ENCODE measurements at regions not wholly inside any gene's neighbourhood (a gene's known extent, or its start where the extent isn't known, plus 50 kb on each side); places are given as distances from the start of the nearest gene placed in this dataset.

DNA sequence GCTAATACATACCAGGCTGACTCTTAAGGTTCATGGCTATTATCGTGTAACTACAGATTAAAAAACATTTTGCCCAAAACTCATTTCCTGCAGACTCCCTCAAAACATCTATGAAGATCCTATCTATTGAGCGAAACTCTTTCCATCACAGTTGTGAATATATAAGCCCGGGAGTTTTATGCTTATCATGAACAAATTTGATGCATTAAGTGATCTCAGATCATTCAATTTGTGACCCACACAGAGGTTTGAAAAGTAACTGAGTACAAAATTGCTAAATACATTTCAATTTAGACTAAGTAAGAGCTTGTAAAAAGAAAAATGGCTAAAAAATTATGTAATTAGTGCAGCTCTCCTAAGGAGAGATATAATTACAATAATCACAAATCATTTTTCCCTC lies 1228.8 kb upstream of the TENM4 start:
- TF ChIP-seq, protein P1, sequence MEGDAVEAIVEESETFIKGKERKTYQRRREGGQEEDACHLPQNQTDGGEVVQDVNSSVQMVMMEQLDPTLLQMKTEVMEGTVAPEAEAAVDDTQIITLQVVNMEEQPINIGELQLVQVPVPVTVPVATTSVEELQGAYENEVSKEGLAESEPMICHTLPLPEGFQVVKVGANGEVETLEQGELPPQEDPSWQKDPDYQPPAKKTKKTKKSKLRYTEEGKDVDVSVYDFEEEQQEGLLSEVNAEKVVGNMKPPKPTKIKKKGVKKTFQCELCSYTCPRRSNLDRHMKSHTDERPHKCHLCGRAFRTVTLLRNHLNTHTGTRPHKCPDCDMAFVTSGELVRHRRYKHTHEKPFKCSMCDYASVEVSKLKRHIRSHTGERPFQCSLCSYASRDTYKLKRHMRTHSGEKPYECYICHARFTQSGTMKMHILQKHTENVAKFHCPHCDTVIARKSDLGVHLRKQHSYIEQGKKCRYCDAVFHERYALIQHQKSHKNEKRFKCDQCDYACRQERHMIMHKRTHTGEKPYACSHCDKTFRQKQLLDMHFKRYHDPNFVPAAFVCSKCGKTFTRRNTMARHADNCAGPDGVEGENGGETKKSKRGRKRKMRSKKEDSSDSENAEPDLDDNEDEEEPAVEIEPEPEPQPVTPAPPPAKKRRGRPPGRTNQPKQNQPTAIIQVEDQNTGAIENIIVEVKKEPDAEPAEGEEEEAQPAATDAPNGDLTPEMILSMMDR (IDR thresholded peaks at IDR 0.05; ENCODE audit: low read depth, low read length, missing input control), result no peak
- TF ChIP-seq REST (IDR thresholded peaks at IDR 0.05) (no peak), RAD21 (IDR thresholded peaks at IDR 0.05) (no peak), JUND (IDR thresholded peaks at IDR 0.05) (no peak), EGR1 (IDR thresholded peaks at IDR 0.05; ENCODE audit: low read depth in 2 of 2) (no peak), MAX (IDR thresholded peaks at IDR 0.05) (no peak), GABPA (IDR thresholded peaks at IDR 0.05 in 1 of 2, conservative IDR thresholded peaks at IDR 0.05 in 1 of 2) (no peak), TAF1 (conservative IDR thresholded peaks at IDR 0.05) (no peak), RXRA (IDR thresholded peaks at IDR 0.05) (no peak), NR2F2 (IDR thresholded peaks at IDR 0.05) (no peak), ATF3 (IDR thresholded peaks at IDR 0.05) (no peak), FOXA1 (IDR thresholded peaks at IDR 0.05) (no peak)
- TF ChIP-seq, protein P2, sequence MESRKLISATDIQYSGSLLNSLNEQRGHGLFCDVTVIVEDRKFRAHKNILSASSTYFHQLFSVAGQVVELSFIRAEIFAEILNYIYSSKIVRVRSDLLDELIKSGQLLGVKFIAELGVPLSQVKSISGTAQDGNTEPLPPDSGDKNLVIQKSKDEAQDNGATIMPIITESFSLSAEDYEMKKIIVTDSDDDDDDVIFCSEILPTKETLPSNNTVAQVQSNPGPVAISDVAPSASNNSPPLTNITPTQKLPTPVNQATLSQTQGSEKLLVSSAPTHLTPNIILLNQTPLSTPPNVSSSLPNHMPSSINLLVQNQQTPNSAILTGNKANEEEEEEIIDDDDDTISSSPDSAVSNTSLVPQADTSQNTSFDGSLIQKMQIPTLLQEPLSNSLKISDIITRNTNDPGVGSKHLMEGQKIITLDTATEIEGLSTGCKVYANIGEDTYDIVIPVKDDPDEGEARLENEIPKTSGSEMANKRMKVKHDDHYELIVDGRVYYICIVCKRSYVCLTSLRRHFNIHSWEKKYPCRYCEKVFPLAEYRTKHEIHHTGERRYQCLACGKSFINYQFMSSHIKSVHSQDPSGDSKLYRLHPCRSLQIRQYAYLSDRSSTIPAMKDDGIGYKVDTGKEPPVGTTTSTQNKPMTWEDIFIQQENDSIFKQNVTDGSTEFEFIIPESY (IDR thresholded peaks at IDR 0.05), result no peak

All from liver (tissue), 3 donors.